HT-29 (cell line): ENCODE measurements at regions not wholly inside any gene's neighbourhood (a gene's known extent, or its start where the extent isn't known, plus 50 kb on each side); places are given as distances from the start of the nearest gene placed in this dataset.
A peak's percentile ranks its signal among the peaks of the same experiment; 100 is the strongest.

Experiments
- DNase-seq: peaks from one replicate; pipeline ENCODE4 v3.0.0-alpha.2; 2015; ENCODE audit warnings: low spot score

GRCh38 chr10:84039957-84040356 lies 99.4 kb upstream of the GHITM start:
- no peak for DNase-seq

GRCh38 chr10:84047258-84048010 lies 91.9 kb upstream of the GHITM start:
- DNase-seq, result no peak

GRCh38 chr10:84049645-84050011 lies 89.7 kb upstream of the GHITM start:
- no peak for DNase-seq

- no peak for DNase-seq
Measured at GRCh38 chr10:84053626-84054025, 85.7 kb upstream of the GHITM start.

- DNase-seq, result peak; percentile 3
Measured at GRCh38 chr10:84054743-84055142, 84.6 kb upstream of the GHITM start.

- no peak for DNase-seq
Measured at GRCh38 chr10:84059526-84059925, 79.8 kb upstream of the GHITM start.

GRCh38 chr10:84063440-84063839 lies 75.9 kb upstream of the GHITM start:
- no peak for DNase-seq

- DNase-seq, result no peak
Measured at GRCh38 chr10:84065804-84066601, 73.3 kb upstream of the GHITM start.

GRCh38 chr10:84074521-84074920 lies 64.8 kb upstream of the GHITM start:
- DNase-seq, result no peak

GRCh38 chr10:84075226-84076046 lies 63.9 kb upstream of the GHITM start:
- DNase-seq, result no peak

GRCh38 chr10:84076047-84076388 lies 63.3 kb upstream of the GHITM start:
- no peak for DNase-seq

- peak; percentile 29 for DNase-seq
Measured at GRCh38 chr10:84076540-84077195, 62.6 kb upstream of the GHITM start.

GRCh38 chr10:84077768-84078167 lies 61.5 kb upstream of the GHITM start:
- DNase-seq, result no peak

- DNase-seq, result no peak
Measured at GRCh38 chr10:84078771-84079170, 60.5 kb upstream of the GHITM start.

- no peak for DNase-seq
Measured at GRCh38 chr10:84084342-84084741, 55.0 kb upstream of the GHITM start.

GRCh38 chr10:84087202-84087601 lies 52.1 kb upstream of the GHITM start:
- DNase-seq, result no peak

GRCh38 chr10:84088626-84089025 lies 50.7 kb upstream of the GHITM start:
- DNase-seq, result no peak

- DNase-seq, result no peak
Measured at GRCh38 chr10:84089162-84089561, 50.1 kb upstream of the GHITM start.
